IMR-90 (cell line): ENCODE measurements at regions not wholly inside any gene's neighbourhood (a gene's known extent, or its start where the extent isn't known, plus 50 kb on each side); places are given as distances from the start of the nearest gene placed in this dataset.

ENCODE experiments used
- ATAC-seq: fragments of 200-7000 bp; cut with Tn5 transposase; 2 replicates; pipeline ENCODE4 v1.9.1; 2020; ENCODE audit warnings: low read depth, mild to moderate bottlenecking, moderate library complexity
- BruUV-seq: library from RNA; stranded (reverse); fragments of 400-500 nt; replicated peaks from 2 replicates; lab custom pipeline; 2021; lab: Mats Ljungman, UMichigan
- CTCF ChIA-PET: fragments of 300-600 bp; formaldehyde crosslinking; extraction: SDS; loops from one replicate; lab custom pipeline; 2021; ENCODE audit warnings: antibody characterized with exemption; lab: Yijun Ruan, JAX
- POLR2A ChIA-PET: fragments of 300-600 bp; sonication (Branson Sonifier 250); formaldehyde crosslinking; loops from one replicate; lab custom pipeline; 2022; ENCODE audit warnings: antibody characterized with exemption; ENCODE audit not compliant: unreplicated experiment; lab: Charles Lee
- DNase-seq: peaks from one replicate; pipeline ENCODE4 v3.0.0; 2013
- H2AFZ ChIP-seq: replicated peaks from 2 replicates; pipeline ENCODE3; 2013; ENCODE audit warnings: low read length, mild to moderate bottlenecking; ENCODE audit not compliant: poor library complexity
- H2AK5ac ChIP-seq: 2 replicates; pipeline ENCODE4 v1.6.1; 2013; ENCODE audit warnings: low read depth, low read length, inconsistent platforms
- H2AK9ac ChIP-seq: replicated peaks from 2 replicates; pipeline ENCODE3; 2013; ENCODE audit warnings: mild to moderate bottlenecking, low read depth, low read length, moderate library complexity; ENCODE audit not compliant: poor library complexity
- H2BK120ac ChIP-seq: 2 replicates; pipeline ENCODE4 v1.6.1; 2013; ENCODE audit warnings: low read depth, low read length, inconsistent platforms
- H2BK15ac ChIP-seq: 3 replicates; pipeline ENCODE4 v1.6.1; 2013; ENCODE audit warnings: low read depth, low read length, inconsistent platforms
- H2BK20ac ChIP-seq: 2 replicates; pipeline ENCODE4 v1.6.1; 2013; ENCODE audit warnings: low read depth, mild to moderate bottlenecking, inconsistent platforms, low read length, moderate library complexity
- H2BK5ac ChIP-seq: 2 replicates; pipeline ENCODE4 v1.6.1; 2013; ENCODE audit warnings: mild to moderate bottlenecking, low read depth, low read length, inconsistent platforms; ENCODE audit not compliant: poor library complexity, severe bottlenecking
- H3K14ac ChIP-seq: replicated peaks from 2 replicates; pipeline ENCODE4 v1.6.1; 2013; ENCODE audit warnings: low read depth, low read length, inconsistent platforms
- H3K18ac ChIP-seq: 2 replicates; pipeline ENCODE4 v1.6.1; 2013; ENCODE audit warnings: low read depth, low read length, control low read depth
- H3K23ac ChIP-seq: 2 replicates; pipeline ENCODE4 v1.6.1; 2013; ENCODE audit warnings: low read depth, low read length, inconsistent platforms
- H3K27ac ChIP-seq: 2 replicates; pipeline ENCODE4 v1.5.1; 2013; ENCODE audit warnings: mild to moderate bottlenecking, control low read depth, low read length; ENCODE audit not compliant: insufficient read depth
- H3K27me3 ChIP-seq: 2 replicates; pipeline ENCODE4 v1.6.1; 2013; ENCODE audit warnings: low read length; ENCODE audit not compliant: control insufficient read depth, insufficient read depth
- H3K36me3 ChIP-seq: 2 replicates; pipeline ENCODE4 v1.6.1; 2013; ENCODE audit warnings: low read length, mixed read lengths; ENCODE audit not compliant: control insufficient read depth, insufficient read depth
- H3K4ac ChIP-seq: 2 replicates; pipeline ENCODE4 v1.6.1; 2013; ENCODE audit warnings: low read depth, low read length, inconsistent platforms
- H3K4me1 ChIP-seq: 2 replicates; pipeline ENCODE4 v1.6.1; 2013; ENCODE audit warnings: low read length, mixed read lengths; ENCODE audit not compliant: control insufficient read depth, insufficient read depth
- H3K4me2 ChIP-seq: 2 replicates; pipeline ENCODE4 v1.6.1; 2013; ENCODE audit warnings: low read depth, mild to moderate bottlenecking, control low read depth, low read length, moderate library complexity
- H3K4me3 ChIP-seq: 2 replicates; pipeline ENCODE4 v1.5.1; 2013; ENCODE audit warnings: low read depth, mild to moderate bottlenecking, control low read depth, low read length, moderate library complexity; ENCODE audit not compliant: insufficient read depth
- H3K56ac ChIP-seq: 2 replicates; pipeline ENCODE4 v1.6.1; 2013; ENCODE audit warnings: low read length, inconsistent platforms; ENCODE audit not compliant: insufficient read depth; ENCODE audit errors: extremely low read depth
- H3K79me1 ChIP-seq, 2 experiments: 2 replicates each; pipeline ENCODE4 v1.6.1; 2013; ENCODE audit warnings: low read length in 2 of 2, inconsistent platforms in 1 of 2, low read depth in 1 of 2
- H3K9ac ChIP-seq: 2 replicates; pipeline ENCODE4 v1.6.1; 2013; ENCODE audit warnings: low read depth, low read length, control low read depth
- H3K9me1 ChIP-seq: 2 replicates; pipeline ENCODE4 v1.6.1; 2013; ENCODE audit warnings: low read length, inconsistent platforms; ENCODE audit not compliant: insufficient read depth
- H3K9me3 ChIP-seq: 2 replicates; pipeline ENCODE4 v1.6.1; 2013; ENCODE audit warnings: low read length; ENCODE audit not compliant: control insufficient read depth, insufficient read depth
- H4K20me1 ChIP-seq: 2 replicates; pipeline ENCODE4 v1.6.1; 2013; ENCODE audit warnings: low read length, inconsistent platforms; ENCODE audit not compliant: insufficient read depth
- H4K5ac ChIP-seq: 2 replicates; pipeline ENCODE4 v1.6.1; 2013; ENCODE audit warnings: mild to moderate bottlenecking, low read depth, low read length, control low read depth
- H4K8ac ChIP-seq, 2 experiments: 2 replicates each; pipeline ENCODE4 v1.6.1; 2013; ENCODE audit warnings: low read depth in 2 of 2, low read length in 2 of 2, control low read depth in 1 of 2, inconsistent platforms in 1 of 2
- H4K91ac ChIP-seq: 2 replicates; pipeline ENCODE4 v1.6.1; 2013; ENCODE audit warnings: low read depth, low read length, inconsistent platforms; ENCODE audit not compliant: insufficient read depth
- CEBPB ChIP-seq: IDR thresholded peaks from 2 replicates; pipeline ENCODE4 v1.6.1; 2012; ENCODE audit warnings: low read depth, low read length, improper control_type of control experiment
- CHD1 ChIP-seq: IDR thresholded peaks from 2 replicates; pipeline ENCODE4 v1.6.1; 2012; ENCODE audit warnings: low read depth, low read length, improper control_type of control experiment
- FOS ChIP-seq: fragments of 150-350 bp; IDR thresholded peaks from 2 replicates; pipeline ENCODE4 v1.6.1; 2016; ENCODE audit warnings: low read depth, low read length
- MAFK ChIP-seq: IDR thresholded peaks from 2 replicates; pipeline ENCODE4 v1.6.1; 2012; ENCODE audit warnings: low read depth, low read length, improper control_type of control experiment
- MAZ ChIP-seq: IDR thresholded peaks from 2 replicates; pipeline ENCODE4 v1.6.1; 2012; ENCODE audit warnings: low read depth, mild to moderate bottlenecking, low read length, improper control_type of control experiment, moderate library complexity, borderline replicate concordance
- MXI1 ChIP-seq: IDR thresholded peaks from 2 replicates; pipeline ENCODE4 v1.6.1; 2012; ENCODE audit warnings: low read depth, mild to moderate bottlenecking, low read length, moderate library complexity, borderline replicate concordance
- NFE2L2 ChIP-seq: fragments of 150-350 bp; IDR thresholded peaks from 2 replicates; pipeline ENCODE4 v1.6.1; 2016; ENCODE audit warnings: low read depth, mild to moderate bottlenecking, low read length
- RAD21 ChIP-seq: IDR thresholded peaks from 2 replicates; pipeline ENCODE4 v1.6.1; 2012; ENCODE audit warnings: low read length, improper control_type of control experiment
- RCOR1 ChIP-seq: IDR thresholded peaks from 2 replicates; pipeline ENCODE4 v1.6.1; 2012; ENCODE audit warnings: mild to moderate bottlenecking, low read length, improper control_type of control experiment; ENCODE audit not compliant: insufficient replicate concordance
- RFX5 ChIP-seq: IDR thresholded peaks from 2 replicates; pipeline ENCODE4 v1.8.0; 2012; ENCODE audit warnings: low read depth, mild to moderate bottlenecking, low read length, moderate library complexity
- SMC3 ChIP-seq: fragments of 150-350 bp; IDR thresholded peaks from 2 replicates; pipeline ENCODE4 v1.6.1; 2016; ENCODE audit warnings: low read depth, mild to moderate bottlenecking, antibody characterized with exemption, low read length, moderate library complexity
- WGBS, 2 experiments: methylation state at CpG; one replicate each; pipeline versions ENCODE4 v1.1.5 to v1.1.7; 2013; ENCODE audit warnings: missing lambda C conversion rate in 2 of 2; ENCODE audit not compliant: insufficient read length in 1 of 2; ENCODE audit errors: extremely low coverage in 2 of 2; 5-methylcytosine and 5-hydroxymethylcytosine counted together
- dilution Hi-C: fragments of 300-500 bp; cut with HindIII; formaldehyde crosslinking; loops from one replicate; pipeline ENCODE4 v1.14.3; 2018; ENCODE audit warnings: low sequenced_read_pairs; ENCODE audit not compliant: unreplicated experiment
- in situ Hi-C: fragments of 300-500 bp; cut with MboI; formaldehyde crosslinking; loops from 3 replicates; pipeline ENCODE4 v1.14.3; 2019; ENCODE audit warnings: low sequenced_read_pairs, inconsistent platforms, mixed read lengths
- intact Hi-C: fragments of 100-400 bp; cut with micrococcal nuclease; formaldehyde crosslinking; loops from 2 replicates; pipeline ENCODE4 v1.10.0; 2022
- TF ChIP-seq, protein P1 (sequence below): fragments of 150-350 bp; IDR thresholded peaks from 2 replicates; pipeline ENCODE4 v1.6.1; 2017; ENCODE audit warnings: mild to moderate bottlenecking, antibody characterized with exemption, low read length, low read depth
- TF ChIP-seq, protein P2 (sequence below): conservative IDR thresholded peaks from 2 replicates; pipeline ENCODE4 v1.5.1; 2012; ENCODE audit warnings: mild to moderate bottlenecking, low read depth, low read length, improper control_type of control experiment

DNA sequence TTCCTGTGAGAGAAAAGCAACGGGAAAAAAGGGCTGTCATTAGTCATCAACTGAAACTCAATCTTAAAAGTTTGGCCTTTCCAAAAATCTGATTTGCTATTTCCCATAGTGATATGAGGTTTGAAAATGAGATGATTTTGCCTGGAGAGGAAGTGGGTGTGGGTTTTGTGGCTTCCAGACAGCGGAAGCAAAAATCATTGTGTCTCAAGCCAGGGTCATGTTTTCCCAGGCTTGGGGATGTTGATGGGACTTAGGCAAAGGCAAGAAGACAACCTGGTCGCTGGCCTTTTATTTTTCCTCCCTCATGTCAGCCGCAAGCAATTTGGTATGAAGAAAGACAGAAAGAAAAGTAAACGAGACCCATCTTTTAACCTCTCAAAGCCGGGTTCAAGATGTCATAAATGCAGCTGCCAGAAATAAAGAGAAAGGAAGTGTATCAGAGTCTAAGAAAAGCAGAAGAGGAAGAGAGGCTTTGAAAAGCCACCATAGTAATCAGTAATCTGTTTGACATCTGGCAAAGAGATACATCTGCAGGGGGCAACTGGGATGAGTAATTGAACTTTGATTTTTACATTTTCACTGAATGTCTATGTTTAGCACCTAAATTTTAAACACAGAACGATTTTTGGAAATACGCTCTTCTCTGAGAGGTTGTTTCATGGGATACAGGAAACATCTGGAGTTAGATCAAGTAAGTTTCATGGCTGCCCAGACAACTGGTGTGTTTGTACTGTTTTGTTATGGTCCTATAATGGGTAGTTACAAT lies 521.6 kb upstream of the SLIT2 start:
- dilution Hi-C loops, result no loop called here

More for the DNA sequence above, 521.6 kb upstream of the SLIT2 start:
- TF ChIP-seq RCOR1 (no peak), NFE2L2 (no peak), CEBPB (no peak), MAZ (no peak), MAFK (no peak), RAD21 (no peak), FOS (no peak), SMC3 (no peak), MXI1 (no peak), CHD1 (no peak), RFX5 (no peak)
- TF ChIP-seq, protein P1, sequence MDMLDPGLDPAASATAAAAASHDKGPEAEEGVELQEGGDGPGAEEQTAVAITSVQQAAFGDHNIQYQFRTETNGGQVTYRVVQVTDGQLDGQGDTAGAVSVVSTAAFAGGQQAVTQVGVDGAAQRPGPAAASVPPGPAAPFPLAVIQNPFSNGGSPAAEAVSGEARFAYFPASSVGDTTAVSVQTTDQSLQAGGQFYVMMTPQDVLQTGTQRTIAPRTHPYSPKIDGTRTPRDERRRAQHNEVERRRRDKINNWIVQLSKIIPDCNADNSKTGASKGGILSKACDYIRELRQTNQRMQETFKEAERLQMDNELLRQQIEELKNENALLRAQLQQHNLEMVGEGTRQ, result no peak
- TF ChIP-seq, protein P2, sequence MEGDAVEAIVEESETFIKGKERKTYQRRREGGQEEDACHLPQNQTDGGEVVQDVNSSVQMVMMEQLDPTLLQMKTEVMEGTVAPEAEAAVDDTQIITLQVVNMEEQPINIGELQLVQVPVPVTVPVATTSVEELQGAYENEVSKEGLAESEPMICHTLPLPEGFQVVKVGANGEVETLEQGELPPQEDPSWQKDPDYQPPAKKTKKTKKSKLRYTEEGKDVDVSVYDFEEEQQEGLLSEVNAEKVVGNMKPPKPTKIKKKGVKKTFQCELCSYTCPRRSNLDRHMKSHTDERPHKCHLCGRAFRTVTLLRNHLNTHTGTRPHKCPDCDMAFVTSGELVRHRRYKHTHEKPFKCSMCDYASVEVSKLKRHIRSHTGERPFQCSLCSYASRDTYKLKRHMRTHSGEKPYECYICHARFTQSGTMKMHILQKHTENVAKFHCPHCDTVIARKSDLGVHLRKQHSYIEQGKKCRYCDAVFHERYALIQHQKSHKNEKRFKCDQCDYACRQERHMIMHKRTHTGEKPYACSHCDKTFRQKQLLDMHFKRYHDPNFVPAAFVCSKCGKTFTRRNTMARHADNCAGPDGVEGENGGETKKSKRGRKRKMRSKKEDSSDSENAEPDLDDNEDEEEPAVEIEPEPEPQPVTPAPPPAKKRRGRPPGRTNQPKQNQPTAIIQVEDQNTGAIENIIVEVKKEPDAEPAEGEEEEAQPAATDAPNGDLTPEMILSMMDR, result no peak
- no peaks in the 10 kb centered on the region for H3K36me3 ChIP-seq
- no peak overlapping the region for H4K5ac ChIP-seq
- WGBS, 2 experiments, result no CpG with 5 or more reads among the region's 8 CpGs
- H2BK120ac ChIP-seq, result no peak overlapping the region
- H4K20me1 ChIP-seq, result no peaks in the 10 kb centered on the region
- no peak overlapping the region for H2BK5ac ChIP-seq
- 0 out of 2 replicates have a peak overlapping the region, but pooled peaks have one; percentile 40 for H3K4me2 ChIP-seq
- H3K14ac ChIP-seq, result peak overlapping the region; percentile 13
- peak overlapping the region; percentile 1; the same call in 1 of the 3 replicates for H2BK15ac ChIP-seq
- DNase-seq, result peak; percentile 43
- no peaks in the 10 kb centered on the region for H3K79me1 ChIP-seq
- no peak for ATAC-seq
- H2BK20ac ChIP-seq, result peak overlapping the region; percentile 31; the same call in 1 of the 2 replicates
- H3K4me3 ChIP-seq, result no peak overlapping the region
- H3K27me3 ChIP-seq, result no peaks in the 10 kb centered on the region
- H2AK9ac ChIP-seq, result no peak overlapping the region
- H3K9me1 ChIP-seq, result no peaks in the 10 kb centered on the region
- no peak overlapping the region for H3K23ac ChIP-seq
- ChIA-PET POLR2A (no interaction called here), CTCF (interaction anchor here (0.6 kb wide), 1 partner anchor 438 kb away, joined by 3 read pairs; no protein-coding TSS in a partner anchor)
- H3K18ac ChIP-seq, result no peak overlapping the region
- H3K4me1 ChIP-seq, result peaks cover 3% of the 10 kb centered on the region
- H3K56ac ChIP-seq, result no peak overlapping the region
- in situ Hi-C loops, result no loop called here
- no TSS peak for BruUV-seq
- H3K9me3 ChIP-seq, result no peaks in the 10 kb centered on the region
- peak overlapping the region; percentile 80 for H2AFZ ChIP-seq
- no peak overlapping the region for H3K27ac ChIP-seq
- peak overlapping the region; percentile 28 to 75; a peak in 2 of 4 replicates for H4K8ac ChIP-seq
- no peak overlapping the region for H2AK5ac ChIP-seq
- H3K9ac ChIP-seq, result no peak overlapping the region
- H3K4ac ChIP-seq, result no peak overlapping the region; the same call in 1 of the 2 replicates
- intact Hi-C loops, result loop anchor here (10.0 kb wide), 1 partner anchor 425 kb away; no protein-coding TSS in a partner anchor
- no peak overlapping the region; the same call in 1 of the 2 replicates for H4K91ac ChIP-seq
